Loucy (cell line): ENCODE measurements at regions not wholly inside any gene's neighbourhood (a gene's known extent, or its start where the extent isn't known, plus 50 kb on each side); places are given as distances from the start of the nearest gene placed in this dataset.

Experiments used
- H2AFZ ChIP-seq: fragments of 200-600 bp; sonication (generic); 2 replicates; pipeline ENCODE4 v1.6.0; 2016; ENCODE audit warnings: antibody characterized with exemption, mild to moderate bottlenecking, low read length, moderate library complexity
- H3F3A ChIP-seq: fragments of 200-600 bp; 2 replicates; pipeline ENCODE4 v1.6.0; 2016; ENCODE audit warnings: antibody characterized with exemption, low read depth, mild to moderate bottlenecking
- H3K27me3 ChIP-seq: fragments of 200-600 bp; sonication (generic); 2 replicates; pipeline ENCODE4 v1.6.1; 2014; ENCODE audit warnings: low read length, mild to moderate bottlenecking; ENCODE audit not compliant: insufficient read depth, poor library complexity, severe bottlenecking
- H3K36me3 ChIP-seq: fragments of 200-600 bp; sonication (generic); 2 replicates; pipeline ENCODE4 v1.6.1; 2016; ENCODE audit warnings: low read length; ENCODE audit not compliant: insufficient read depth
- H3K4me1 ChIP-seq: fragments of 200-600 bp; sonication (generic); 2 replicates; pipeline ENCODE4 v1.5.1; 2014; ENCODE audit warnings: low read length, mild to moderate bottlenecking; ENCODE audit not compliant: insufficient read depth, poor library complexity, severe bottlenecking
- H3K4me2 ChIP-seq: fragments of 200-600 bp; sonication (generic); 2 replicates; pipeline ENCODE4 v1.6.0; 2014; ENCODE audit warnings: antibody characterized with exemption, low read length, low read depth, mild to moderate bottlenecking; ENCODE audit not compliant: poor library complexity, severe bottlenecking
- H3K4me3 ChIP-seq: fragments of 200-600 bp; sonication (generic); 2 replicates; pipeline ENCODE4 v1.5.1; 2014; ENCODE audit warnings: low read length, mild to moderate bottlenecking, mixed read lengths; ENCODE audit not compliant: poor library complexity, severe bottlenecking
- H3K79me2 ChIP-seq: fragments of 200-600 bp; sonication (generic); 2 replicates; pipeline ENCODE4 v1.6.1; 2014; ENCODE audit warnings: low read length; ENCODE audit not compliant: insufficient read depth
- H3K9ac ChIP-seq: fragments of 200-600 bp; sonication (generic); 2 replicates; pipeline ENCODE4 v1.6.0; 2014; ENCODE audit warnings: mild to moderate bottlenecking, low read depth, low read length, moderate library complexity; ENCODE audit not compliant: poor library complexity, severe bottlenecking
- H3K9me2 ChIP-seq: fragments of 200-600 bp; sonication (generic); replicated peaks from 2 replicates; pipeline ENCODE4 v1.6.1; 2016; ENCODE audit warnings: low read depth, low read length, mixed read lengths
- H3K9me3 ChIP-seq: fragments of 200-600 bp; sonication (generic); 2 replicates; pipeline ENCODE4 v1.6.1; 2014; ENCODE audit warnings: mild to moderate bottlenecking, antibody characterized with exemption, low read length, low read depth; ENCODE audit not compliant: insufficient read depth
- H4K20me1 ChIP-seq: fragments of 200-600 bp; sonication (generic); 2 replicates; pipeline ENCODE4 v1.6.0; 2014; ENCODE audit warnings: antibody characterized with exemption, low read length, mild to moderate bottlenecking; ENCODE audit not compliant: insufficient read depth, poor library complexity, severe bottlenecking
- EZH2phosphoT487 ChIP-seq: fragments of 200-600 bp; IDR thresholded peaks from 2 replicates; pipeline ENCODE4 v1.6.1; 2018; ENCODE audit warnings: antibody characterized with exemption, mild to moderate bottlenecking, moderate library complexity, borderline replicate concordance
- TF ChIP-seq, protein P1 (sequence below): fragments of 200-600 bp; sonication (generic); conservative IDR thresholded peaks from 2 replicates; pipeline ENCODE4 v1.5.1; 2014; ENCODE audit warnings: mild to moderate bottlenecking, antibody characterized with exemption, low read length

DNA sequence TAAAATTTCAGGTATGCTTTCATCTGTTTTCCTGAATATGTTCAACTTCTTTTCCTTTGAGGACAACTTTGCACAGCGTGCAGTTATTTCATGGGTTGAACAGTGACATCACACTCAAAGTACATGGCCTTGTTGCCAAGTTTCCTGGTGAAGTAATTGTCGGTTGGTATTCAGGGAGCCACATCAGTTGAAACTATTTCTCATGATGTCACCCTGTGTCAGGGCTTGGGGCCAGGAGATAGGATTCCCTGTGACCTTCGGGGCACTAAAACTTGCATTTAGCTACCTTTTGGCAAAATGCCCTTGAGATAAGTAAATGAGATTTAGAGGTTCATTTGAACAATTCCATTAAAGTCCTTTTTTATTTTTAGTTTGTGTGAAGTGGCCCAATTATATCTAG lies 383.9 kb downstream of the SH3GL2 start:
- H2AFZ ChIP-seq, result no peak overlapping the region
- H3K9ac ChIP-seq, result no peak overlapping the region
- no peak overlapping the region for H3K4me2 ChIP-seq
- H3K79me2 ChIP-seq, result no peaks in the 10 kb centered on the region
- no peak overlapping the region for H3K4me3 ChIP-seq
- H3K27me3 ChIP-seq, result no peaks in the 10 kb centered on the region
- H3F3A ChIP-seq, result no peaks in the 10 kb centered on the region
- TF ChIP-seq EZH2phosphoT487, result no peak
- TF ChIP-seq, protein P1, sequence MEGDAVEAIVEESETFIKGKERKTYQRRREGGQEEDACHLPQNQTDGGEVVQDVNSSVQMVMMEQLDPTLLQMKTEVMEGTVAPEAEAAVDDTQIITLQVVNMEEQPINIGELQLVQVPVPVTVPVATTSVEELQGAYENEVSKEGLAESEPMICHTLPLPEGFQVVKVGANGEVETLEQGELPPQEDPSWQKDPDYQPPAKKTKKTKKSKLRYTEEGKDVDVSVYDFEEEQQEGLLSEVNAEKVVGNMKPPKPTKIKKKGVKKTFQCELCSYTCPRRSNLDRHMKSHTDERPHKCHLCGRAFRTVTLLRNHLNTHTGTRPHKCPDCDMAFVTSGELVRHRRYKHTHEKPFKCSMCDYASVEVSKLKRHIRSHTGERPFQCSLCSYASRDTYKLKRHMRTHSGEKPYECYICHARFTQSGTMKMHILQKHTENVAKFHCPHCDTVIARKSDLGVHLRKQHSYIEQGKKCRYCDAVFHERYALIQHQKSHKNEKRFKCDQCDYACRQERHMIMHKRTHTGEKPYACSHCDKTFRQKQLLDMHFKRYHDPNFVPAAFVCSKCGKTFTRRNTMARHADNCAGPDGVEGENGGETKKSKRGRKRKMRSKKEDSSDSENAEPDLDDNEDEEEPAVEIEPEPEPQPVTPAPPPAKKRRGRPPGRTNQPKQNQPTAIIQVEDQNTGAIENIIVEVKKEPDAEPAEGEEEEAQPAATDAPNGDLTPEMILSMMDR, result no peak
- H3K9me3 ChIP-seq, result no peaks in the 10 kb centered on the region
- H3K36me3 ChIP-seq, result no peaks in the 10 kb centered on the region
- no peaks in the 10 kb centered on the region for H4K20me1 ChIP-seq
- H3K4me1 ChIP-seq, result no peaks in the 10 kb centered on the region
- no peaks in the 10 kb centered on the region for H3K9me2 ChIP-seq

DNA sequence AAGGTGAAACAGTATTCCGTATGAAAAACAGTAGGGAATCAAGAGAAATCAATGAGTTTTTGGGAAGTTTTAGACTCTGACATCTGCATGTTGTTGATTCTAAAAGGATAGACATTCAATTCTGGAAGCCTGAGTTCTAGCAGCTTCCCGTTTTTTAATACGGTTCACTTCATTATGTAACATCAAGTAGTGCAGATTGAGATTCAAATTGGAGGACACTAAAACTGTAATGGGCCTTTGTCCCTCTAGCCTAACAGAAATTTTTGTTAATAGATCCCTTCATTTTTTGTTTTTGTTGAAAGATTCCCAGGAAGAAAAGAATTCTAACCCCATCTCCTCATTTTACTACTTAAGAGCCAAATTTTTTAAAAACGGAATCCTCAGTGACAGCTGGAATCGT lies 384.6 kb downstream of the SH3GL2 start:
- Histone ChIP-seq H3K9ac (no peak overlapping the region), H3K9me2 (no peaks in the 10 kb centered on the region), H4K20me1 (no peaks in the 10 kb centered on the region), H3K4me2 (no peak overlapping the region), H3F3A (no peaks in the 10 kb centered on the region), H3K9me3 (no peaks in the 10 kb centered on the region), H3K36me3 (no peaks in the 10 kb centered on the region), H3K4me3 (no peak overlapping the region), H3K4me1 (no peaks in the 10 kb centered on the region), H2AFZ (no peak overlapping the region), H3K79me2 (no peaks in the 10 kb centered on the region), H3K27me3 (no peaks in the 10 kb centered on the region)
- TF ChIP-seq, protein P1, result no peak
- TF ChIP-seq EZH2phosphoT487, result no peak

DNA sequence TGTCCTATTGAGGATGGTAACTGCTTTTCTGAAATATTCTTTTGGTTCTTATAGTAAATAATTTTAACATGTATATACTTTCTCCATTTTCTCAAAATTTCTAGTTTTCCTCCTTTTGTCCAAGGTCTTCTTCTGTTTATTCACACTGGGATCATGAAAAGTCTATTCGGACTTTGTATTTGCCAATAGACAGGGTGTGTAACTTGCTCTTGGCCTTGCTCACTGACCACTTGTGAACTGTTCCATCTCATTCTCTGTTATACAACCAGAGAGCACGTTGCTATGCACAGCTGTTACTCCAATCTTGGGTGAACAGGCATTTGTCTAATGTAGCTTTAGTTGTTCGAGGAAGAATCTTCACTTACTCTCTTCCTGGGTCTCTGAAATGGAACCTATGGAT lies 388.9 kb downstream of the SH3GL2 start:
- Histone ChIP-seq H3K9me3 (no peaks in the 10 kb centered on the region), H3F3A (no peaks in the 10 kb centered on the region), H3K27me3 (no peaks in the 10 kb centered on the region), H3K4me3 (no peak overlapping the region), H3K9me2 (no peaks in the 10 kb centered on the region), H4K20me1 (no peaks in the 10 kb centered on the region), H3K4me2 (no peak overlapping the region), H3K79me2 (no peaks in the 10 kb centered on the region), H3K36me3 (no peaks in the 10 kb centered on the region), H3K9ac (no peak overlapping the region), H3K4me1 (no peaks in the 10 kb centered on the region), H2AFZ (no peak overlapping the region)
- no peak for TF ChIP-seq EZH2phosphoT487
- TF ChIP-seq, protein P1, result no peak
